Endothelial cell of umbilical vein (primary cell): ENCODE measurements at regions not wholly inside any gene's neighbourhood (a gene's known extent, or its start where the extent isn't known, plus 50 kb on each side); places are given as distances from the start of the nearest gene placed in this dataset.

Experiments
- BruUV-seq: library from RNA; stranded (reverse); fragments of 400-500 nt; replicated peaks from 2 replicates; lab custom pipeline; 2021; lab: Mats Ljungman, UMichigan
- CTCF ChIA-PET: fragments of 300-600, 350-600 bp; sonication (Branson Sonifier 250); formaldehyde crosslinking; loops from one replicate; lab custom pipeline; 2021; ENCODE audit warnings: antibody characterized with exemption, inconsistent platforms; lab: Charles Lee
- POLR2A ChIA-PET: fragments of 300-600, 350-600 bp; sonication (Branson Sonifier 250); formaldehyde crosslinking; loops from one replicate; lab custom pipeline; 2021; ENCODE audit warnings: antibody characterized with exemption, inconsistent platforms; lab: Charles Lee
- DNase-seq: peaks from one replicate; pipeline ENCODE4 v3.0.0-alpha.2; 2011; ENCODE audit warnings: low read depth, low spot score
- FAIRE-seq: peaks from 2 replicates; lab custom pipeline; 2011; peaks lifted over from hg19 to GRCh38; lab: Jason Lieb, UNC
- H2AFZ ChIP-seq: 2 replicates; pipeline ENCODE4 v1.6.0; 2012; ENCODE audit warnings: low read depth, low read length, control low read depth, inconsistent platforms
- H3K27ac ChIP-seq: 2 replicates; pipeline ENCODE4 v1.5.1; 2011; ENCODE audit warnings: low read depth, mild to moderate bottlenecking, control low read depth, low read length, moderate library complexity; ENCODE audit not compliant: insufficient read depth
- H3K27me3 ChIP-seq, 2 experiments: 2 replicates each; pipeline versions ENCODE4 v1.6.0 to v1.6.1; 2011; ENCODE audit warnings: low read length in 2 of 2, mixed read lengths in 1 of 2; ENCODE audit not compliant: control insufficient read depth in 2 of 2, insufficient read depth in 2 of 2
- H3K36me3 ChIP-seq, 2 experiments: 2 replicates in 1 of 2; 3 replicates in 1 of 2; pipeline ENCODE4 v1.5.1; 2011; ENCODE audit warnings: low read length in 2 of 2, mild to moderate bottlenecking in 1 of 2, moderate library complexity in 1 of 2; ENCODE audit not compliant: control insufficient read depth in 2 of 2, insufficient read depth in 2 of 2; ENCODE audit errors: extremely low read depth in 1 of 2
- H3K4me1 ChIP-seq: 3 replicates; pipeline ENCODE4 v1.5.1; 2011; ENCODE audit warnings: mild to moderate bottlenecking, low read length; ENCODE audit not compliant: control insufficient read depth, insufficient read depth; ENCODE audit errors: extremely low read depth
- H3K4me2 ChIP-seq: 2 replicates; pipeline ENCODE4 v1.6.1; 2011; ENCODE audit warnings: low read length, control low read depth, mixed read lengths; ENCODE audit not compliant: insufficient read depth
- H3K4me3 ChIP-seq, 3 experiments: fragments of 200-600 bp in 1 of 3; sonication (generic), shearing (Covaris generic) in 1 of 3; replicated peaks in 1 of 3; 2 replicates each; pipeline ENCODE4 v1.5.1; 2011 to 2016; ENCODE audit warnings: control low read depth in 3 of 3, low read length in 3 of 3, mild to moderate bottlenecking in 2 of 3, inconsistent platforms in 1 of 3, low read depth in 1 of 3, moderate library complexity in 1 of 3; ENCODE audit not compliant: insufficient read depth in 1 of 3
- H3K79me2 ChIP-seq: 2 replicates; pipeline ENCODE4 v1.6.0; 2012; ENCODE audit warnings: low read length, inconsistent platforms; ENCODE audit not compliant: control insufficient read depth, insufficient read depth
- H3K9ac ChIP-seq: replicated peaks from 2 replicates; pipeline ENCODE3; 2011; ENCODE audit warnings: low read length, control low read depth; ENCODE audit not compliant: insufficient read depth; ENCODE audit errors: extremely low read depth
- H3K9me1 ChIP-seq: replicated peaks from 3 replicates; pipeline ENCODE4 v1.6.0; 2011; ENCODE audit warnings: mild to moderate bottlenecking, low read length; ENCODE audit not compliant: control insufficient read depth, insufficient read depth; ENCODE audit errors: extremely low read depth
- H3K9me3 ChIP-seq: replicated peaks from 2 replicates; pipeline ENCODE4 v1.5.1; 2012; ENCODE audit warnings: low read length, inconsistent platforms; ENCODE audit not compliant: control insufficient read depth, insufficient read depth
- H4K20me1 ChIP-seq: replicated peaks from 2 replicates; pipeline ENCODE3; 2011; ENCODE audit warnings: mild to moderate bottlenecking, low read length; ENCODE audit not compliant: control insufficient read depth, insufficient read depth; ENCODE audit errors: extremely low read depth
- EZH2 ChIP-seq: IDR thresholded peaks from 2 replicates; pipeline ENCODE4 v1.6.1; 2012; ENCODE audit warnings: borderline replicate concordance, low read depth, mild to moderate bottlenecking, moderate library complexity, low read length, inconsistent platforms; ENCODE audit not compliant: severe bottlenecking
- FOS ChIP-seq: IDR thresholded peaks from 2 replicates; pipeline ENCODE4 v1.6.1; 2011; ENCODE audit warnings: mild to moderate bottlenecking, low read length, moderate library complexity, borderline replicate concordance; ENCODE audit not compliant: insufficient read depth
- GATA2 ChIP-seq: IDR thresholded peaks from 2 replicates; pipeline ENCODE4 v1.7.0; 2011; ENCODE audit warnings: low read depth, mild to moderate bottlenecking, moderate library complexity, mixed read lengths, low read length; ENCODE audit not compliant: insufficient read length, insufficient read depth
- JUN ChIP-seq: IDR thresholded peaks from 2 replicates; pipeline ENCODE4 v1.6.1; 2011; ENCODE audit warnings: borderline replicate concordance, low read depth; ENCODE audit not compliant: insufficient read length, insufficient read depth
- MYC ChIP-seq: IDR thresholded peaks from one replicate; pipeline ENCODE4 v1.6.1; 2011; ENCODE audit warnings: mild to moderate bottlenecking, low read depth, low read length
- POLR2A ChIP-seq: IDR thresholded peaks from 2 replicates; pipeline ENCODE4 v1.6.1; 2012; ENCODE audit warnings: low read depth, mild to moderate bottlenecking, control low read depth, low read length
- POLR2AphosphoS5 ChIP-seq: IDR thresholded peaks from 2 replicates; pipeline ENCODE4 v1.6.1; 2012; ENCODE audit warnings: low read depth, mild to moderate bottlenecking, control low read depth, low read length, moderate library complexity; ENCODE audit not compliant: insufficient read depth
- dilution Hi-C: fragments of 300-500 bp; cut with MboI; formaldehyde crosslinking; loops from one replicate; pipeline ENCODE4 v1.15.0; 2019; ENCODE audit warnings: low sequenced_read_pairs; ENCODE audit not compliant: extremely low pct_ligation_motif_present
- intact Hi-C: fragments of 100-400 bp; cut with micrococcal nuclease; formaldehyde crosslinking; loops from one replicate; pipeline ENCODE4 v1.10.0; 2022
- TF ChIP-seq, protein P1 (sequence below), 2 donors: IDR thresholded peaks; 1 replicate in 1 of 2; 2 replicates in 1 of 2; pipeline ENCODE4 v1.5.1; 2011; ENCODE audit warnings: low read length in 2 of 2, mild to moderate bottlenecking in 2 of 2, moderate library complexity in 2 of 2, control low read depth in 1 of 2, inconsistent platforms in 1 of 2, low read depth in 1 of 2; ENCODE audit not compliant: insufficient read depth in 1 of 2; ENCODE audit errors: extremely low read depth in 1 of 2
- TF ChIP-seq, protein P2 (sequence below): IDR thresholded peaks from 2 replicates; pipeline ENCODE4 v1.6.1; 2011; ENCODE audit not compliant: insufficient read depth, insufficient read length

DNA sequence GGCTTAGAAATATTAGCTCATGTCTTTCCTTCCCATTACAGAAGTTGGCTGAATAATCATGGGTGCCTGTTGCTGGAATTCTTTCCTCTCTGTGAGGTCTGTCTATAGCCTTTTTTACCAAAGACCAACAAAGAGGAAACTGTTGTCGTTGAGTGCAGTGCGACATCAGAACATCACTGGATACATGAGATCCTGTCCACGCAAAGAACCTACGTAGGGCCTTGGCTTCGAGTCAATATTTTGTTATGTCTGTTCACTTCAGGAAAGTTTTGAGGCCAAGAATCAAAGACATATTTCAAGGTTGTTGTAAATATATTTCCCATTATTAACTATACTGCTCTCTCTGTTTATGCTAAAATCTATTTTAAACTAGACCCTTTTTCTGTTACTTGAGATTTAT, 101.5 kb upstream of the IL12A start:
- no peak overlapping the region for H3K4me3 ChIP-seq
- dilution Hi-C loops = no loop called here

More for the DNA sequence above, 101.5 kb upstream of the IL12A start:
- peaks cover 31% of the 10 kb centered on the region for H3K79me2 ChIP-seq
- H3K27ac ChIP-seq = no peak overlapping the region
- no peak overlapping the region for H3K9ac ChIP-seq
- BruUV-seq = no TSS peak
- DNase-seq (no peak), FAIRE-seq (no peak)
- no peaks in the 10 kb centered on the region for H3K27me3 ChIP-seq
- H2AFZ ChIP-seq = no peak overlapping the region
- no peaks in the 10 kb centered on the region for H3K9me1 ChIP-seq
- H3K9me3 ChIP-seq = no peaks in the 10 kb centered on the region
- H3K4me1 ChIP-seq = peaks cover 30% of the 10 kb centered on the region
- ChIA-PET CTCF (interaction anchor here (0.5 to 8.3 kb wide), 8 partner anchors 15 to 549 kb away, joined by 3 to 227 read pairs (median 31); partner anchors contain the start of gene IL12A), POLR2A (no interaction called here)
- H4K20me1 ChIP-seq = no peaks in the 10 kb centered on the region
- intact Hi-C loops = loop anchor here (10.0 kb wide), 1 partner anchor 458 kb away; no protein-coding TSS in a partner anchor
- TF ChIP-seq JUN (no peak), POLR2AphosphoS5 (no peak), MYC (no peak), FOS (no peak), EZH2 (no peak), GATA2 (no peak), POLR2A (no peak)
- TF ChIP-seq, protein P1, sequence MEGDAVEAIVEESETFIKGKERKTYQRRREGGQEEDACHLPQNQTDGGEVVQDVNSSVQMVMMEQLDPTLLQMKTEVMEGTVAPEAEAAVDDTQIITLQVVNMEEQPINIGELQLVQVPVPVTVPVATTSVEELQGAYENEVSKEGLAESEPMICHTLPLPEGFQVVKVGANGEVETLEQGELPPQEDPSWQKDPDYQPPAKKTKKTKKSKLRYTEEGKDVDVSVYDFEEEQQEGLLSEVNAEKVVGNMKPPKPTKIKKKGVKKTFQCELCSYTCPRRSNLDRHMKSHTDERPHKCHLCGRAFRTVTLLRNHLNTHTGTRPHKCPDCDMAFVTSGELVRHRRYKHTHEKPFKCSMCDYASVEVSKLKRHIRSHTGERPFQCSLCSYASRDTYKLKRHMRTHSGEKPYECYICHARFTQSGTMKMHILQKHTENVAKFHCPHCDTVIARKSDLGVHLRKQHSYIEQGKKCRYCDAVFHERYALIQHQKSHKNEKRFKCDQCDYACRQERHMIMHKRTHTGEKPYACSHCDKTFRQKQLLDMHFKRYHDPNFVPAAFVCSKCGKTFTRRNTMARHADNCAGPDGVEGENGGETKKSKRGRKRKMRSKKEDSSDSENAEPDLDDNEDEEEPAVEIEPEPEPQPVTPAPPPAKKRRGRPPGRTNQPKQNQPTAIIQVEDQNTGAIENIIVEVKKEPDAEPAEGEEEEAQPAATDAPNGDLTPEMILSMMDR (IDR thresholded peaks at IDR 0.05; ENCODE audit: extremely low read depth in 1 of 2, insufficient read depth in 1 of 2, low read depth in 1 of 2, low read length in 2 of 2) = no peak
- TF ChIP-seq, protein P2, sequence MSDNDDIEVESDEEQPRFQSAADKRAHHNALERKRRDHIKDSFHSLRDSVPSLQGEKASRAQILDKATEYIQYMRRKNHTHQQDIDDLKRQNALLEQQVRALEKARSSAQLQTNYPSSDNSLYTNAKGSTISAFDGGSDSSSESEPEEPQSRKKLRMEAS = no peak
- H3K4me2 ChIP-seq = no peak overlapping the region
- peaks cover 0 to 5% of the 10 kb centered on the region in 2 experiments for H3K36me3 ChIP-seq
